ENCODE measurements at regions not wholly inside any gene's neighbourhood (a gene's known extent, or its start where the extent isn't known, plus 50 kb on each side); places are given as distances from the start of the nearest gene placed in this dataset.

DNA sequence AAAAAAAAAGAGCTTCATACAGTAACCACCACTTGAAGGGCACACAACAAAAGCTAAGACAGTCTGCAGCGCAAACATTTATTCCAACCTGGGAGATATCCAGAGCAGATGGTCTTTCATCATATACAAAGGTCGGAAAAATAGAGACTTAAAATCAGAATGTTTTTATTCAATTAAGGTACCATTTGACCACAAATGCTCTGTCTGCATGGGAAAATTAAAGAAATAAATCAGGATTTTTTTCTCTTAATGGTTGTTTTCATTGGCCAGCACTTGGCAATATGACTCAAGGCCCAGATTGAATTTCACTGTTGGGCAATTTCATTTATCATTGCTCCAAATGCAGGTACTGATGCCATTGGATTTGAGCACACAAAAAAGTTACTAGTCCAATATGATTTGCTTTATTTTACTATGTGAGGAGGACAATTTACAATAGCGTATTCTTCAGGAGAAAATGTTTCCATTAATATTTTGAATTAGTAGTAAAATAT, 145.9 kb upstream of the AGTR1 start:
- TF ChIP-seq, protein P1, sequence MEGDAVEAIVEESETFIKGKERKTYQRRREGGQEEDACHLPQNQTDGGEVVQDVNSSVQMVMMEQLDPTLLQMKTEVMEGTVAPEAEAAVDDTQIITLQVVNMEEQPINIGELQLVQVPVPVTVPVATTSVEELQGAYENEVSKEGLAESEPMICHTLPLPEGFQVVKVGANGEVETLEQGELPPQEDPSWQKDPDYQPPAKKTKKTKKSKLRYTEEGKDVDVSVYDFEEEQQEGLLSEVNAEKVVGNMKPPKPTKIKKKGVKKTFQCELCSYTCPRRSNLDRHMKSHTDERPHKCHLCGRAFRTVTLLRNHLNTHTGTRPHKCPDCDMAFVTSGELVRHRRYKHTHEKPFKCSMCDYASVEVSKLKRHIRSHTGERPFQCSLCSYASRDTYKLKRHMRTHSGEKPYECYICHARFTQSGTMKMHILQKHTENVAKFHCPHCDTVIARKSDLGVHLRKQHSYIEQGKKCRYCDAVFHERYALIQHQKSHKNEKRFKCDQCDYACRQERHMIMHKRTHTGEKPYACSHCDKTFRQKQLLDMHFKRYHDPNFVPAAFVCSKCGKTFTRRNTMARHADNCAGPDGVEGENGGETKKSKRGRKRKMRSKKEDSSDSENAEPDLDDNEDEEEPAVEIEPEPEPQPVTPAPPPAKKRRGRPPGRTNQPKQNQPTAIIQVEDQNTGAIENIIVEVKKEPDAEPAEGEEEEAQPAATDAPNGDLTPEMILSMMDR (IDR thresholded peaks at IDR 0.05) = no peak
- TF ChIP-seq SIN3A (IDR thresholded peaks at IDR 0.05; ENCODE audit: borderline replicate concordance, insufficient read depth, low read depth, low read length) = no peak

Data from Panc1 (cell line).